Peyer's patch (tissue), 4 donors: ENCODE measurements at regions not wholly inside any gene's neighbourhood (a gene's known extent, or its start where the extent isn't known, plus 50 kb on each side); places are given as distances from the start of the nearest gene placed in this dataset.

ENCODE experiments used
- DNase-seq, 3 donors: peaks; one replicate each; pipeline ENCODE4 v3.0.0-alpha.2; 2017 to 2019
- H3K27ac ChIP-seq, 4 donors: fragments of 200-600 bp; sonication (generic); one replicate each; pipeline ENCODE4 v1.5.1; 2016 to 2019
- H3K27me3 ChIP-seq, 2 donors: fragments of 200-600 bp; sonication (generic); one replicate each; pipeline ENCODE4 v1.5.1; 2019
- H3K36me3 ChIP-seq, 3 donors: fragments of 200-600 bp; sonication (generic); one replicate each; pipeline ENCODE4 v1.5.1; 2016 to 2019
- H3K4me1 ChIP-seq, 4 donors: fragments of 200-600 bp; sonication (generic); one replicate each; pipeline ENCODE4 v1.5.1; 2016 to 2019
- H3K4me3 ChIP-seq, 4 donors: fragments of 200-600 bp; sonication (generic); 1 replicate in 3 of 4; 2 replicates in 1 of 4; pipeline ENCODE4 v1.5.1; 2016 to 2019; ENCODE audit warnings: mild to moderate bottlenecking in 1 of 4
- H3K9me3 ChIP-seq, 4 donors: fragments of 200-600 bp; sonication (generic); one replicate each; pipeline ENCODE4 v1.5.1; 2016 to 2019; ENCODE audit warnings: mild to moderate bottlenecking in 1 of 4
- POLR2A ChIP-seq, 2 donors: fragments of 450-650 bp; IDR thresholded peaks; one replicate each; pipeline ENCODE4 v1.5.1; 2017; ENCODE audit warnings: antibody characterized with exemption in 2 of 2, mild to moderate bottlenecking in 2 of 2, moderate library complexity in 2 of 2
- TF ChIP-seq, protein P1 (sequence below), 6 experiments: fragments of 450-650 bp in 4 of 6; fragments of 200-600 bp in 2 of 6; sonication (generic) in 1 of 6; IDR thresholded peaks; one replicate each; pipeline ENCODE4 v1.5.1; 2017 to 2019; ENCODE audit warnings: antibody characterized with exemption in 6 of 6, mild to moderate bottlenecking in 3 of 6, moderate library complexity in 1 of 6

DNA sequence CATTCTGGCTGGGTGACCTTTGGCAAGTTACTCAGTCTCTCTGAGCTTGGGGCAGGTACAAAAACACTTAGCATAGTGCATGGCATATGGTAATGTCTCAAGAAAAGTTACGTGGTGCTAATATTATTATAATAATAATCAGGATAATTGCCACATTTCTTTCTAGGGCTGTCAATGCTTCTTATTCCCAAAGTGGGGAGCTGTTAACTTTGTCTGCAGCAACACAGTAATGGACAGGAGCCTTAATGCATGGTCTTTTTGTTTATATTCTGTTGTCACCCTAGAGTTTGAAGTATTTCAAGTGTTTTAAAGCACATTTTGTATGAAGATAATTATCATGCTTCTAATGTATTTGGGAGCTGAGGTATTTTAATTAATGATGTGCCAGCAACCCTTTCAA is 121.8 kb downstream of the FHIP1A start:
- no peaks in the 10 kb centered on the region for H3K27me3 ChIP-seq
- TF ChIP-seq, protein P1, sequence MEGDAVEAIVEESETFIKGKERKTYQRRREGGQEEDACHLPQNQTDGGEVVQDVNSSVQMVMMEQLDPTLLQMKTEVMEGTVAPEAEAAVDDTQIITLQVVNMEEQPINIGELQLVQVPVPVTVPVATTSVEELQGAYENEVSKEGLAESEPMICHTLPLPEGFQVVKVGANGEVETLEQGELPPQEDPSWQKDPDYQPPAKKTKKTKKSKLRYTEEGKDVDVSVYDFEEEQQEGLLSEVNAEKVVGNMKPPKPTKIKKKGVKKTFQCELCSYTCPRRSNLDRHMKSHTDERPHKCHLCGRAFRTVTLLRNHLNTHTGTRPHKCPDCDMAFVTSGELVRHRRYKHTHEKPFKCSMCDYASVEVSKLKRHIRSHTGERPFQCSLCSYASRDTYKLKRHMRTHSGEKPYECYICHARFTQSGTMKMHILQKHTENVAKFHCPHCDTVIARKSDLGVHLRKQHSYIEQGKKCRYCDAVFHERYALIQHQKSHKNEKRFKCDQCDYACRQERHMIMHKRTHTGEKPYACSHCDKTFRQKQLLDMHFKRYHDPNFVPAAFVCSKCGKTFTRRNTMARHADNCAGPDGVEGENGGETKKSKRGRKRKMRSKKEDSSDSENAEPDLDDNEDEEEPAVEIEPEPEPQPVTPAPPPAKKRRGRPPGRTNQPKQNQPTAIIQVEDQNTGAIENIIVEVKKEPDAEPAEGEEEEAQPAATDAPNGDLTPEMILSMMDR (IDR thresholded peaks at IDR 0.05), result peak in 3 of 6 experiments; percentile 50 to 57 (median 52)
- no peak for TF ChIP-seq POLR2A (IDR thresholded peaks at IDR 0.05)
- no peaks in the 10 kb centered on the region for H3K36me3 ChIP-seq
- H3K27ac ChIP-seq, result no peak overlapping the region
- H3K4me1 ChIP-seq, result no peaks in the 10 kb centered on the region
- no peak for DNase-seq
- no peaks in the 10 kb centered on the region for H3K9me3 ChIP-seq
- no peak overlapping the region for H3K4me3 ChIP-seq

DNA sequence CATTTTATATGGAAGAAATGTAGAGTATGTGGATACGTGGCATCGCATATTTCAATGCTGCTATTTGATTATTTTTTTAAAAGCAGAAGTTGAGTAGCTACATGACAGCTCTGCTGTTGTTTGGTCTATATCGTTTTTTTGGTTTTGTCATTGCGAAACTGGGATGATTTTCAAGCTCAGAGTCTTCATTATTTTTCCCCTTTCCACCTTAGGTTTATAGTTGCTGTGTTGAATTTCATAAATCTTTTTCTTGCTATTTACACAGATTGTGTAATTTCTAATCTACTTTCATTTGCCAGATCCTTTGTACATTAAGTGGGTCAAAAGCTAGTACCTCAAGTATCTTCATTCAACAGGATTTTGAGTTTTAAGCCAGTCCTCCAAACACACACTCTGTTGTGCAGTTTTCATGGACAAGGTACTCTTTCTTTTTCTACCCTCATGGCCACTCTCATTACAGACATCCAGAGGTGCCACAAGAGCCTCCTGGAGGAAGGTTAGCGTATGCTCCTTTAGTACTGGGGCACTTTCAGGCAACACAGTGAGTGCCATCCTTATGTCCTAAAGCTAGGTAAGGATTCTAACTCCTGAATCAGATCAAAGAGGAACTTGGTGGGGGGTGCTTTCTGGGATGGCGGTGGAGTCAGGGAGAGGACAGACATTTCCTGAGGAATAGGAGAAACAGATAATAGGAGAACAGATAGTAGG is 123.2 kb downstream of the FHIP1A start:
- Histone ChIP-seq H3K4me1 (no peaks in the 10 kb centered on the region), H3K4me3 (no peak overlapping the region), H3K36me3 (no peaks in the 10 kb centered on the region), H3K27ac (no peak overlapping the region), H3K27me3 (no peaks in the 10 kb centered on the region), H3K9me3 (no peaks in the 10 kb centered on the region)
- no peak for TF ChIP-seq POLR2A (IDR thresholded peaks at IDR 0.05)
- TF ChIP-seq, protein P1 (IDR thresholded peaks at IDR 0.05), result no peak
- DNase-seq, result no peak

DNA sequence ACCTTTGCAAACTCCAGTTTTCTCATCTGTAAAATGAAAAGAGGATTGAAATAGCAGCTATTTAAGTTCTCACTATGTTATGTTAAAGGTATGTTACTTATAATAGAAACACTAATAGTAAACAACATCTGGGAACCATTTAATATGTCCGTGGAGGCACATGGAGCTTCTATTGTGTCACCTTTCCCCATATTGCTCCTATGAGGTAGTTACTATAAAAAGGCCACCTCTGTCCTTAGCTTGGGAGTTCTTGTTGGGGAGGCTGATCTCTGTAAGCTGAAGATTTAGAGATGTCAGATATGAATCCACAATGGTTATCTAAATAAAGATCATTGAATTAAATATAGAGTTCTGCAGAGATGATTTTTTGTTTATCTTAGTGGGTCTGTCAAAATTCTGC is 125.2 kb downstream of the FHIP1A start:
- Histone ChIP-seq H3K36me3 (no peaks in the 10 kb centered on the region), H3K4me1 (no peaks in the 10 kb centered on the region), H3K4me3 (no peak overlapping the region), H3K9me3 (no peaks in the 10 kb centered on the region), H3K27ac (no peak overlapping the region), H3K27me3 (no peaks in the 10 kb centered on the region)
- TF ChIP-seq POLR2A (IDR thresholded peaks at IDR 0.05), result no peak
- TF ChIP-seq, protein P1 (IDR thresholded peaks at IDR 0.05), result no peak
- no peak for DNase-seq

DNA sequence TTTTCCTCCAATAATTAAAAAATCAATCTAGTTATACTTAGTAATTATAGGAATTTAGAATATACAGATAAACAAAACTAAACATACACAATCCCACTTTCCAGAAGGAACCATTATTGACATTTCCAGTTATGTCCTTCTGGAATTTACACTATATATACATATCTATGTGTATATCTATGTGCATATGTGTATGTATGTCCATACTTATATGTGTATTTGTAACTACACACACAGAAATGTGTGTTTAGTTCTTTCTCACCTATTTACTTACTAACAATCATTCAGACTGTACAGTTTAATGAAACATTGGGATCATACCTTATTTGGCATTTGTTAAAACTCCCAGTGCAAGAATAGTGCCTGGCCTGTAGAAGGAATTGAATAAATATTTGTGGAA is 126.4 kb downstream of the FHIP1A start:
- Histone ChIP-seq H3K9me3 (no peaks in the 10 kb centered on the region), H3K4me3 (no peak overlapping the region), H3K4me1 (no peaks in the 10 kb centered on the region), H3K27ac (no peak overlapping the region), H3K36me3 (no peaks in the 10 kb centered on the region), H3K27me3 (no peaks in the 10 kb centered on the region)
- DNase-seq, result no peak
- TF ChIP-seq, protein P1 (IDR thresholded peaks at IDR 0.05), result no peak
- TF ChIP-seq POLR2A (IDR thresholded peaks at IDR 0.05), result no peak

- TF ChIP-seq, protein P1 (IDR thresholded peaks at IDR 0.05), result no peak
- Histone ChIP-seq H3K36me3 (no peaks in the 10 kb centered on the region), H3K27me3 (no peaks in the 10 kb centered on the region), H3K4me1 (no peaks in the 10 kb centered on the region), H3K9me3 (no peaks in the 10 kb centered on the region), H3K27ac (no peak overlapping the region), H3K4me3 (no peak overlapping the region)
- no peak for DNase-seq
Observed at GRCh38 chr4:151537687-151538086, 128.7 kb downstream of the FHIP1A start.

GRCh38 chr4:151538963-151539362 is 130.0 kb downstream of the FHIP1A start:
- no peaks in the 10 kb centered on the region for H3K27me3 ChIP-seq
- no peak overlapping the region for H3K27ac ChIP-seq
- H3K9me3 ChIP-seq, result no peaks in the 10 kb centered on the region
- H3K4me1 ChIP-seq, result no peaks in the 10 kb centered on the region
- TF ChIP-seq, protein P1 (IDR thresholded peaks at IDR 0.05), result no peak
- TF ChIP-seq POLR2A (IDR thresholded peaks at IDR 0.05), result no peak
- no peak for DNase-seq
- H3K4me3 ChIP-seq, result no peak overlapping the region
- no peaks in the 10 kb centered on the region for H3K36me3 ChIP-seq
